HG03354 (cell line): ENCODE measurements at regions not wholly inside any gene's neighbourhood (a gene's known extent, or its start where the extent isn't known, plus 50 kb on each side); places are given as distances from the start of the nearest gene placed in this dataset.

Source experiments
- ATAC-seq: cut with Tn5 transposase; IDR thresholded peaks from one replicate; pipeline ENCODE4 v1.9.1; 2021; ENCODE audit warnings: mild to moderate bottlenecking; ENCODE audit not compliant: unreplicated experiment, poor library complexity, severe bottlenecking

DNA sequence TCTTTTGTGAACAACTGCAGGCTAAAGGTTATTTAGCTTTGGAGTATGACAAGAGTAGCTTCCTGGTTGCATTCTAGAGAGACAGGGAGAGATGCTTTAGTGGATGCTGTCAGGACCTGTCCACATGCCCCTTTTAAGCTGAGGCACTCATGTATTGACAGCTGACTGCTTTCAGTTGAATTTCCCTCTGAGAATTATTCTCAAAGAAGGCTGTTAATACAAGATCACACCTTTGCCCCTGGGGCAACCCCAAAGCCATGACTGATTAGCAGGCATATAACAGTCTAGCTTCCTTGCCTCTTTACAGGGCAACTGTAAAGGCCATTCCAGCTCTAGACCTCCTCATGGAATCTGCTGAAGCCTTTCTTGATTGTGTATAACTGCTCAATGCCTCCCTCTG is 117.6 kb upstream of the ATP10B start:
- ATAC-seq = no peak

- no peak for ATAC-seq
Measured at GRCh38 chr5:160968480-160968879, 116.5 kb upstream of the ATP10B start.

- ATAC-seq = no peak
Measured at GRCh38 chr5:160966921-160967320, 114.9 kb upstream of the ATP10B start.

- ATAC-seq = no peak
Measured at GRCh38 chr5:160961761-160962160, 109.8 kb upstream of the ATP10B start.

DNA sequence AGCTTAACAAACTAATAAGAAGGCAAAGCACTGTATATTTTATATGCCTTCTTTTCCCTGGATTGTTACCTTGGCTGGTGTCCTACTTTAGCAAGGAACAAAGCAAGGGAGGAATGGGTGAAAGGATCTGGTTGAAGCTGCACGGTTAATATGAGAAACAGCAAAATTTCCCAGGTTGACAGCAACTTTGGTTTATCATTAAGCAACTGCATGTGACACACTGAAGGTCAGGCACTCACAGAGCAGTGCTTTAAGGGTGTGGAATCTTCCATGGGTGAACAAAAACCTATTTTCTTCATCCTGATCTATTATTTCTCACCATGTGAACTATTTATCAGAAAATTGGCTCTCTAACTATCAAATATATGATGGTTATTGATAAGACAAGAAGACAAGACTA is 109.0 kb upstream of the ATP10B start:
- peak; percentile 29 for ATAC-seq

DNA sequence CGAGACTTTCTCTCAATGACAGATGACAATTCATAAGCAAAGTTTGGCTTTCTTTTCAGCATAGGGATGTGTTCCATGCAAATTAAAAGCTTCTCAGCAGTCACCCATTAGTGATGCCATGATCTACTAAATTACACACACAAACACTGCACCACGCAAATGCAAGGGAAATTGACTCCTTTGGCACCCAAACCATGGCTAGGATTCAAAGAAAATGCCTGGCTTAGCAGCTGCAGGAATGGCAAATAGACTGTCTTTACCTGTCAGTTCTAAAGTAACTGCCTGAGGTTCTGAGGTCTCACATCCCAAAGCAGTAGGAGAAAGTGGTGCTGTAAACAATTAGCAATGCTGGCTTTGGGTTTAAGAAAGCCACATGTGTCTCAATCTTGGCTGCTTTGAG is 108.6 kb upstream of the ATP10B start:
- ATAC-seq = no peak

DNA sequence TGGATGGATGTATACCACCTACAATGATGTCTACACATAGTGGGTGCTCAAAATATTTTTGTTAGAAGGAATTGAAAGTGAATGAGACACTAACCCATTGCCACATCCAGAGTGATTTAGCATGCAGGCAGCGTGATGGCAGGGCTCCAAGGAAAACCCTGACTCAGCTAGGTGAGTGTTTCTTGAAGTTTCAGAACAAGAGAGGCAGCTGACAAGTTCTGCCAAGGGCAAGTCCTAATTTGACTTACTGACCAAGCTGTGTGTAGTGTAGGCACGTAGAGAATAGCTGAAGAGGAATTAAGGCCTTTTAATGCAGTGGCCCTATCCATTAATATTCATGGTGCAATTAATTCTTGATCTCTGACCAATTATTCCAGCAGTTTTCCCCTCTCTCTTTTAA is 107.8 kb upstream of the ATP10B start:
- no peak for ATAC-seq

DNA sequence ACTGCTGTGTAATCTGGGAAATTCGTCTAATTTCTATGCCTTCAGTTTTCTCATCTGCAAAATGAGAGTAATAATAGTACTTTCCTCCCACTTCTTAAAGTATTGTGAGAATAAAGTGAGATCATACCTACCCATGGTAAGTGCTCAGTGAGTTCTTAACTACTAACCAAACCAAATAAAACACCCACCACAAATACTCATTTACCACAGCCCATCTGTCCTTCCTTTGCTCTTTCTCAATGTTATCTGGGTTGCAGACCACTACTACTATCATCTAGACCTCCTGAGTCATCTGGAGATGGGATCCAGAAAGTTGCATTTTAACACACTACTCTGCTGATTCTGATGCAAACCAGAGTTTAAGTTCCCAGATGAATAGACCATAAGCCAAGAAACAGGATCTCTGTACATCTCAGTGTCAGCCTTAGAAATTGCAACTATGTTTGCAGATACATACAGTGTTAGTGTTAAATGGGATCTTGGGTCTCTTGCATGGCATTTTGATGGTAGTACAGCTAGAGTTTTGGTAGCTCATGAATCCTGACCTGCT is 105.4 kb upstream of the ATP10B start:
- ATAC-seq = peak; percentile 72

GRCh38 chr5:160956051-160956450 is 104.0 kb upstream of the ATP10B start:
- ATAC-seq = no peak

DNA sequence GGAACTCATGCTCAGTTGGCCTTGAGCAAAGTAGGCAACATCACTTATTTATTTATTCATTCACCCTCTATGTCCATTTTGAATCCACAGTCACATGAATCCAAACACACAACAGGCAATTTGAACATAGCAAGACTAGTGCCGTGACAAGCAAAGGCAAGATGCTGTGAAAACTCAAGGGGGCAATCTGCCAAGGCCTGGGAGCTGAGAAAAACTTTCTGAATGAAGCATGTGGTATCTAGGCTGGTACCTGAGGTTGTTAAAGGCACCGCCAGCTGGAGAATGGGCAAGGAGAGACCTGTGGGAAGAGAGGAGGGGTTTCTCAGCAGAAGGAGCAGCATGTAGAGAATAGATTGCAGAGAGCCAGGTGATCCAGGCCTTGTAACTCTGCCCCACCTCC is 98.3 kb upstream of the ATP10B start:
- no peak for ATAC-seq

- ATAC-seq = no peak
Measured at GRCh38 chr5:160940725-160941124, 88.7 kb upstream of the ATP10B start.

GRCh38 chr5:160938532-160938931 is 86.5 kb upstream of the ATP10B start:
- ATAC-seq = no peak

DNA sequence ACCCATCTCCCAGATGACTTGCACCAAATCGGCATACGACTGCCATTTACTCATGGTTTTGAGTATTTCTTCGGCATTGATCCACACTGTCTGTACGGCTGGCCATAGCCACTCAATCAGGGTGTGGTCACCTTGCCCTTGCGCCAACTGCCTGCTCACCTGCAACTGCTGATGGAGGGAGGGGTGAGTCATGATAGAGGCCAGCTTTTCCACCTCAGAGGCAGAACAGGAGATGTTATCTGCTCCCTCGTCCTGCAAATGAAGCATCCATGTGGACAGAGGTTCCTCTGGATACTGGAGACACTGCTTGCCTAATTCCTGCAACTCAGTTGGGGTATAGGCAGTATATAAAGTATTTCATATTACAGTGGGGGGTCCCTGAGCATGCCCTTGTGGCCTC is 85.6 kb upstream of the ATP10B start:
- no peak for ATAC-seq

DNA sequence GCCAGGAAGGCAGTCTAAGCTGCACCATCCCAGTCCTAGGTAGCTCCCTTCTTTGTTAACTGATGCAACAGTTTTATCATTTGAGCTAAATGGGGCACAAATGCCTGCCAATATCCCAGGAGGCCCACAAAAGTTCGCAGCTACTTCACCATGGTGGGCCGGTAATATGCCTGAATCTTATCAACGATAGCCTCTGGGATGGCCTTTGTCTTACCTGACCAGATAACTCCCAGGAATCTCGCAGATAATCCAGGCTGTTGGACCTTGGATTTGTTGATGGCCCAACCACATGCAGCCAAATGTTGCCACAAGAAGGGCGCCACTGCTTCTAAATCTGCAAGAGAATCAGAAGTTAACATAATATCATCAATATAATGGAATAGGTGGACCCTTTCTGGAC is 83.8 kb upstream of the ATP10B start:
- ATAC-seq = no peak

DNA sequence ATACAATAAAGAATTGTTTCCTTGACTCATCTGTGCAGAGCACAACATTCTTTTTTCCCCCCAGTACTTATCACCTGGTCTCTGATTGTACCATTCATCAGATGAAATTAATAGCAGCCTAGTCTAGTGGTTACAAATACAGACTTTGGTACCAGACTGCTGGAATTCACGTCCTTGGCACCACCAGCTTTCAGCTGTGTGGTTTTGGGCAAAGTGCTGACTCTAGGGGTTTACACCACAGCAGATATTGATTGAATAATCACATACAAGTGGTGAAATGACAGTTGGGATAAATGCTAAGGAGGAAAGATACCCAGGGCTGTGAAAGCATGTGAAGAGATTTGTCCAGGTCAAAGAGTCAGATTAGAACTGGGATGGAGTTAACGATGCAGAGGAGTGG is 79.3 kb upstream of the ATP10B start:
- ATAC-seq = no peak

DNA sequence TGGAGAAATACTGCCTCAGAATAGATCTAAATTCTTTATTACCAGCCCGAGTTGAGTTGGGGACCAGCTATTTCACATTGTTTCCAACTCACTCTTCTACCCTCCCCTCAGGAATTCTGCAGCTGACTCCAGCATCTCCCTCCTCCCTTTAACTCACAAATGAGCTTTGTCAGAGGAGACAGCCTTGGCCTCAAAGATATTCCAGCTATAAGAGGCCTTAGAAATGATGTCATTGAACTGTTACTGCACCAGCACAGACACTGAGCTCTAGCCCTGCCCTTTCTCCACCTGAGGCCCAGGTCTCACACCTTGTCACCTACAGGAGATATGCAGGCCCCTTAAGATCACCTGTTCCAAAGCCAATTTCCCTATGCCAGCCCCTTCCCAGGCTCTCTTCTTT is 78.4 kb upstream of the ATP10B start:
- no peak for ATAC-seq

- ATAC-seq = no peak
Measured at GRCh38 chr5:160929906-160930305, 77.9 kb upstream of the ATP10B start.

DNA sequence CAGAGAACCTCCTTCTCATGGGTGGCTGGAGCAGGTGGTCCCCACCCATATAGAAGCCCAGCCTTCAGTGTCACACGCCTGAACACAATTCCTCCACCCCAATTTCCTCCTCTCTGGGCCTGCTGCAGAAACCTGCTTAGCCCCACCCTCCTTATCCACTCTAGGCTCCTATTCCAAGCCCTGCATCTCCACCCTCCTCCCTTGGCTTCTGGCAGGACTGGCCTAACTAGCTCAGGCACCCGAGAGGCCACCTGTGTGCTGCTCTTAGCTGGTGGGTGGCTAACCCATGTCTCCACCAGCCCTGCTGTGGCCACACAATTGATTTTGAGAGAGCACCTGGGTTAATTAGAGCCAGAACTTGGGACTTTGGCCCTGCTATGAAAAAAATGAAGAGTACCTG is 77.3 kb upstream of the ATP10B start:
- ATAC-seq = no peak

DNA sequence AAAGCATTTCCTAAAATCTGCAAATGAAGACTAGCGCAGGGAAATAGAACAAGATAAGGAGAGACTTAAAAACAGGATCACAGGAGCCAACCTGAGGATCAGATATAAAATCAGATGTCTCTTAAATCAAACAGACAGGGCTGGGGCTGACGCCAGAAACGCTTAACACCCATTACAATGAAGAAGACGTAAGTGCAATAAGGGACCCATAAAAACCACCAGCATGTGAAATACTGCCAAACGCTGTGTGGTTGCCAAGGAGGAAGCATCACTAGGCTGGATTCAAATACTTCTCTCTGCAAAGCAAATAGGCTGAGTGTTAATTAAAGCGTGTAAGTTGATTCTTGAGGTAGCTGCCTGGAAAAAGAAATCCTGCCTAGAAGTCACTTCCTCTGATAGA is 74.4 kb upstream of the ATP10B start:
- ATAC-seq = no peak

GRCh38 chr5:160925281-160925680 is 73.3 kb upstream of the ATP10B start:
- no peak for ATAC-seq

DNA sequence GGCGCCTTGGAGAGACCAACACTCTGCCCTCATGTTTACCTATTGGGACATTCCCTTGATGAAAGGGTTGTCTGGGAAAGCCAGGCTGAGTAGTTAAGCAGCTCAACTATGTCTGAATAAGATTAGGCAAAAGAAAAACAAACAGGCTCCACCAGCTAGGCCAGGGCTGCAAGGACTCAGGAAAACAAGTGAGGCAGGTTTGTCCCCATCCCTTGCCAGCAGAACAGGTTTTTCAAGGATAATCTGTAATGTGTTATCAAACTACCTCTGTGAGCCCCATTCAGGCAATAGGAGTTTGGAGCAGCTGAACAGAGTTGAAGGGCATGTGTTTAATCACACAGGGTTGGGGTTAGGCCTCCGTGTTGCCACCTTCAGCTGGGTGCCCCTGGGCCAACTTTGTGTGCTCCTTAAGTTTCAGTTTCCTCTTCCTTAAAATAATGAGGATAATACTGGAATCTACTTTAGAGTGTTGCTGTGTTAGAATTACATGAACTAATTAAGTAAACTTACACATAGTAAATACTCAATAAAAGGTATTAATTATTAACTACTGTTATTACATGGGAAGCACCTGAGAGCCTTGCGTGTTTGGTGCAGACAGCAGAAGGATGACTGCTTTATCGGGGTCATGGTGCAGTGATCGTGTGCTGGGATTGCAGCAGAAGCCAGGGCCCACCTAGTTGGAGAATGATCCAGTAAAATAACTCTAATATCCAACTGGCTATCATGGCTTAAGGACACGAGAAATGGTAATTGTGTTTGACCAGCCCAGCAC is 72.1 kb upstream of the ATP10B start:
- ATAC-seq = no peak

- ATAC-seq = no peak
Measured at GRCh38 chr5:160923411-160923810, 71.4 kb upstream of the ATP10B start.
